Panc1 (cell line): ENCODE measurements at regions not wholly inside any gene's neighbourhood (a gene's known extent, or its start where the extent isn't known, plus 50 kb on each side); places are given as distances from the start of the nearest gene placed in this dataset.

Experiments used
- CTCF ChIP-seq: fragments of 450-650 bp; IDR thresholded peaks from 2 replicates; pipeline ENCODE4 v1.5.1; 2017; ENCODE audit warnings: mild to moderate bottlenecking
- TF ChIP-seq, protein P1 (sequence below), 2 experiments: IDR thresholded peaks; 2 replicates each; pipeline ENCODE4 v1.6.1; 2011 to 2012; ENCODE audit warnings: low read depth in 2 of 2, control low read depth in 1 of 2, low read length in 1 of 2, mild to moderate bottlenecking in 1 of 2, moderate library complexity in 1 of 2; ENCODE audit not compliant: insufficient read depth in 1 of 2

GRCh38 chr9:87088621-87089365 lies 141.5 kb upstream of the GAS1 start:
- TF ChIP-seq CTCF, result no peak
- TF ChIP-seq, protein P1, sequence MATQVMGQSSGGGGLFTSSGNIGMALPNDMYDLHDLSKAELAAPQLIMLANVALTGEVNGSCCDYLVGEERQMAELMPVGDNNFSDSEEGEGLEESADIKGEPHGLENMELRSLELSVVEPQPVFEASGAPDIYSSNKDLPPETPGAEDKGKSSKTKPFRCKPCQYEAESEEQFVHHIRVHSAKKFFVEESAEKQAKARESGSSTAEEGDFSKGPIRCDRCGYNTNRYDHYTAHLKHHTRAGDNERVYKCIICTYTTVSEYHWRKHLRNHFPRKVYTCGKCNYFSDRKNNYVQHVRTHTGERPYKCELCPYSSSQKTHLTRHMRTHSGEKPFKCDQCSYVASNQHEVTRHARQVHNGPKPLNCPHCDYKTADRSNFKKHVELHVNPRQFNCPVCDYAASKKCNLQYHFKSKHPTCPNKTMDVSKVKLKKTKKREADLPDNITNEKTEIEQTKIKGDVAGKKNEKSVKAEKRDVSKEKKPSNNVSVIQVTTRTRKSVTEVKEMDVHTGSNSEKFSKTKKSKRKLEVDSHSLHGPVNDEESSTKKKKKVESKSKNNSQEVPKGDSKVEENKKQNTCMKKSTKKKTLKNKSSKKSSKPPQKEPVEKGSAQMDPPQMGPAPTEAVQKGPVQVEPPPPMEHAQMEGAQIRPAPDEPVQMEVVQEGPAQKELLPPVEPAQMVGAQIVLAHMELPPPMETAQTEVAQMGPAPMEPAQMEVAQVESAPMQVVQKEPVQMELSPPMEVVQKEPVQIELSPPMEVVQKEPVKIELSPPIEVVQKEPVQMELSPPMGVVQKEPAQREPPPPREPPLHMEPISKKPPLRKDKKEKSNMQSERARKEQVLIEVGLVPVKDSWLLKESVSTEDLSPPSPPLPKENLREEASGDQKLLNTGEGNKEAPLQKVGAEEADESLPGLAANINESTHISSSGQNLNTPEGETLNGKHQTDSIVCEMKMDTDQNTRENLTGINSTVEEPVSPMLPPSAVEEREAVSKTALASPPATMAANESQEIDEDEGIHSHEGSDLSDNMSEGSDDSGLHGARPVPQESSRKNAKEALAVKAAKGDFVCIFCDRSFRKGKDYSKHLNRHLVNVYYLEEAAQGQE (IDR thresholded peaks at IDR 0.05; ENCODE audit: insufficient read depth in 1 of 2, low read depth in 2 of 2, low read length in 1 of 2), result no peak
